CD8-positive, alpha-beta memory T cell (primary cell): ENCODE measurements at regions not wholly inside any gene's neighbourhood (a gene's known extent, or its start where the extent isn't known, plus 50 kb on each side); places are given as distances from the start of the nearest gene placed in this dataset.

Source experiments
- CTCF ChIA-PET: fragments of 350-600 bp; sonication (Branson Sonifier 250); formaldehyde crosslinking; loops from one replicate; lab custom pipeline; 2021; ENCODE audit warnings: antibody characterized with exemption; lab: Charles Lee
- POLR2A ChIA-PET: fragments of 350-600 bp; sonication (Branson Sonifier 250); formaldehyde crosslinking; loops from one replicate; lab custom pipeline; 2021; ENCODE audit warnings: antibody characterized with exemption; lab: Charles Lee
- DNase-seq, 5 donors: peaks; one replicate each; pipeline versions ENCODE4 v3.0.0 to v3.0.0-alpha.2; 2020 to 2022; ENCODE audit warnings: mixed read lengths in 1 of 5
- H3K27ac ChIP-seq: one replicate; pipeline ENCODE4 v1.7.0; 2013; ENCODE audit warnings: low read depth, mild to moderate bottlenecking, low read length, moderate library complexity
- H3K27me3 ChIP-seq: 2 replicates; pipeline ENCODE4 v1.7.0; 2013; ENCODE audit warnings: low read length, mild to moderate bottlenecking; ENCODE audit not compliant: insufficient read depth, poor library complexity, severe bottlenecking
- H3K36me3 ChIP-seq: 2 replicates; pipeline ENCODE4 v1.7.0; 2013; ENCODE audit warnings: mild to moderate bottlenecking, low read length, moderate library complexity; ENCODE audit not compliant: insufficient read depth
- H3K4me1 ChIP-seq: 2 replicates; pipeline ENCODE4 v1.7.0; 2013; ENCODE audit warnings: mild to moderate bottlenecking, low read length, moderate library complexity; ENCODE audit not compliant: insufficient read depth
- H3K4me3 ChIP-seq: 2 replicates; pipeline ENCODE4 v1.7.0; 2013; ENCODE audit warnings: mild to moderate bottlenecking, low read length
- H3K9me3 ChIP-seq: 2 replicates; pipeline ENCODE4 v1.7.0; 2013; ENCODE audit warnings: mild to moderate bottlenecking, low read length
- H3K27ac Mint-ChIP-seq, 8 donors: one replicate each; pipeline ENCODE4 v1.8.0; 2020 to 2021; ENCODE audit warnings: mixed read lengths in 8 of 8, mild to moderate bottlenecking in 6 of 8, inconsistent platforms in 3 of 8, moderate library complexity in 3 of 8
- H3K27me3 Mint-ChIP-seq, 2 donors: one replicate each; pipeline ENCODE4 v1.8.0; 2020 to 2021; ENCODE audit warnings: mixed read lengths in 2 of 2, mild to moderate bottlenecking in 1 of 2, moderate library complexity in 1 of 2
- H3K36me3 Mint-ChIP-seq, 3 donors: one replicate each; pipeline ENCODE4 v1.8.0; 2020 to 2021; ENCODE audit warnings: mixed read lengths in 3 of 3, inconsistent platforms in 1 of 3, mild to moderate bottlenecking in 1 of 3
- H3K4me1 Mint-ChIP-seq, 3 donors: one replicate each; pipeline ENCODE4 v1.8.0; 2020 to 2021; ENCODE audit warnings: mixed read lengths in 3 of 3, inconsistent platforms in 1 of 3, mild to moderate bottlenecking in 1 of 3
- H3K4me3 Mint-ChIP-seq, 7 donors: one replicate each; pipeline ENCODE4 v1.8.0; 2020 to 2021; ENCODE audit warnings: mixed read lengths in 7 of 7, mild to moderate bottlenecking in 6 of 7, moderate library complexity in 4 of 7, inconsistent platforms in 2 of 7
- H3K9me3 Mint-ChIP-seq, 5 donors: one replicate each; pipeline ENCODE4 v1.8.0; 2020 to 2022; ENCODE audit warnings: mixed read lengths in 5 of 5, mild to moderate bottlenecking in 3 of 5, moderate library complexity in 2 of 5, inconsistent platforms in 1 of 5

GRCh38 chr2:183925281-183925680 lies 673.0 kb upstream of the ZNF804A start:
- no peaks in the 10 kb centered on the region for H3K27me3 Mint-ChIP-seq
- ChIA-PET CTCF (no interaction called here), POLR2A (no interaction called here)
- H3K27ac ChIP-seq: no peak overlapping the region
- H3K4me3 ChIP-seq: no peak overlapping the region
- no peaks in the 10 kb centered on the region for H3K4me1 ChIP-seq
- no peaks in the 10 kb centered on the region for H3K36me3 ChIP-seq
- no peak overlapping the region for H3K27ac Mint-ChIP-seq
- H3K36me3 Mint-ChIP-seq: no peaks in the 10 kb centered on the region
- no peak overlapping the region for H3K4me3 Mint-ChIP-seq
- no peaks in the 10 kb centered on the region for H3K4me1 Mint-ChIP-seq
- peaks cover 2 to 21% (median 13%) of the 10 kb centered on the region in 5 donors for H3K9me3 Mint-ChIP-seq
- H3K9me3 ChIP-seq: no peaks in the 10 kb centered on the region
- H3K27me3 ChIP-seq: no peaks in the 10 kb centered on the region
- DNase-seq: no peak

- Histone ChIP-seq H3K27ac (no peak overlapping the region), H3K9me3 (no peaks in the 10 kb centered on the region), H3K36me3 (no peaks in the 10 kb centered on the region), H3K27me3 (no peaks in the 10 kb centered on the region), H3K4me3 (no peak overlapping the region), H3K4me1 (no peaks in the 10 kb centered on the region)
- peaks cover 2 to 17% (median 6%) of the 10 kb centered on the region in 5 donors for H3K9me3 Mint-ChIP-seq
- ChIA-PET CTCF (no interaction called here), POLR2A (no interaction called here)
- no peaks in the 10 kb centered on the region for H3K27me3 Mint-ChIP-seq
- no peak overlapping the region for H3K4me3 Mint-ChIP-seq
- DNase-seq: no peak
- H3K36me3 Mint-ChIP-seq: no peaks in the 10 kb centered on the region
- no peaks in the 10 kb centered on the region for H3K4me1 Mint-ChIP-seq
- no peak overlapping the region for H3K27ac Mint-ChIP-seq
Observed at GRCh38 chr2:183926433-183926832, 671.9 kb upstream of the ZNF804A start.

GRCh38 chr2:183927406-183928325 lies 670.7 kb upstream of the ZNF804A start:
- no peaks in the 10 kb centered on the region for H3K36me3 Mint-ChIP-seq
- CTCF ChIA-PET: no interaction called here

GRCh38 chr2:183935005-183935404 lies 663.3 kb upstream of the ZNF804A start:
- Histone ChIP-seq H3K9me3 (no peaks in the 10 kb centered on the region), H3K4me1 (no peaks in the 10 kb centered on the region), H3K27me3 (no peaks in the 10 kb centered on the region), H3K27ac (no peak overlapping the region), H3K36me3 (no peaks in the 10 kb centered on the region), H3K4me3 (no peak overlapping the region)
- no peaks in the 10 kb centered on the region for H3K36me3 Mint-ChIP-seq
- CTCF ChIA-PET: no interaction called here
- H3K9me3 Mint-ChIP-seq: peaks cover 8 to 36% (median 12%) of the 10 kb centered on the region in 5 donors
- H3K4me3 Mint-ChIP-seq: no peak overlapping the region
- H3K27ac Mint-ChIP-seq: no peak overlapping the region
- POLR2A ChIA-PET: no interaction called here
- DNase-seq: no peak
- H3K4me1 Mint-ChIP-seq: no peaks in the 10 kb centered on the region
- H3K27me3 Mint-ChIP-seq: no peaks in the 10 kb centered on the region

More at GRCh38 chr2:183927406-183928325, 670.7 kb upstream of the ZNF804A start:
- H3K36me3 ChIP-seq: no peaks in the 10 kb centered on the region
- H3K9me3 Mint-ChIP-seq: peaks cover 4 to 17% (median 7%) of the 10 kb centered on the region in 5 donors
- no peaks in the 10 kb centered on the region for H3K4me1 Mint-ChIP-seq
- POLR2A ChIA-PET: no interaction called here
- H3K27me3 Mint-ChIP-seq: no peaks in the 10 kb centered on the region
- no peak overlapping the region for H3K4me3 ChIP-seq
- H3K27ac Mint-ChIP-seq: no peak overlapping the region
- H3K4me3 Mint-ChIP-seq: no peak overlapping the region
- no peaks in the 10 kb centered on the region for H3K27me3 ChIP-seq
- no peak for DNase-seq
- H3K4me1 ChIP-seq: no peaks in the 10 kb centered on the region
- H3K9me3 ChIP-seq: no peaks in the 10 kb centered on the region
- no peak overlapping the region for H3K27ac ChIP-seq

GRCh38 chr2:183937220-183937619 lies 661.1 kb upstream of the ZNF804A start:
- Mint-ChIP-seq H3K4me3 (no peak overlapping the region), H3K36me3 (no peaks in the 10 kb centered on the region), H3K4me1 (no peaks in the 10 kb centered on the region), H3K27ac (no peak overlapping the region), H3K9me3 (peaks cover 8 to 50% (median 12%) of the 10 kb centered on the region in 5 donors), H3K27me3 (no peaks in the 10 kb centered on the region)
- H3K4me3 ChIP-seq: no peak overlapping the region
- no peaks in the 10 kb centered on the region for H3K36me3 ChIP-seq
- ChIA-PET POLR2A (no interaction called here), CTCF (no interaction called here)
- no peaks in the 10 kb centered on the region for H3K27me3 ChIP-seq
- DNase-seq: no peak
- H3K9me3 ChIP-seq: no peaks in the 10 kb centered on the region
- no peaks in the 10 kb centered on the region for H3K4me1 ChIP-seq
- H3K27ac ChIP-seq: no peak overlapping the region

GRCh38 chr2:183946193-183946592 lies 652.1 kb upstream of the ZNF804A start:
- no peaks in the 10 kb centered on the region for H3K4me1 Mint-ChIP-seq

GRCh38 chr2:183948861-183949260 lies 649.5 kb upstream of the ZNF804A start:
- DNase-seq: no peak
- no peak overlapping the region for H3K27ac Mint-ChIP-seq
- Histone ChIP-seq H3K36me3 (no peaks in the 10 kb centered on the region), H3K27me3 (no peaks in the 10 kb centered on the region), H3K27ac (no peak overlapping the region), H3K4me1 (no peaks in the 10 kb centered on the region), H3K9me3 (no peaks in the 10 kb centered on the region), H3K4me3 (no peak overlapping the region)
- POLR2A ChIA-PET: no interaction called here
- no peaks in the 10 kb centered on the region for H3K4me1 Mint-ChIP-seq
- no peaks in the 10 kb centered on the region for H3K27me3 Mint-ChIP-seq
- H3K4me3 Mint-ChIP-seq: no peak overlapping the region
- H3K36me3 Mint-ChIP-seq: no peaks in the 10 kb centered on the region
- CTCF ChIA-PET: no interaction called here
- peaks cover 0 to 11% (median 2%) of the 10 kb centered on the region in 5 donors for H3K9me3 Mint-ChIP-seq

More at GRCh38 chr2:183946193-183946592, 652.1 kb upstream of the ZNF804A start:
- POLR2A ChIA-PET: no interaction called here
- Histone ChIP-seq H3K27me3 (no peaks in the 10 kb centered on the region), H3K4me1 (no peaks in the 10 kb centered on the region), H3K36me3 (no peaks in the 10 kb centered on the region), H3K27ac (no peak overlapping the region), H3K9me3 (no peaks in the 10 kb centered on the region), H3K4me3 (no peak overlapping the region)
- Mint-ChIP-seq H3K4me3 (no peak overlapping the region), H3K36me3 (no peaks in the 10 kb centered on the region), H3K27ac (no peak overlapping the region), H3K9me3 (peaks cover 2 to 16% (median 4%) of the 10 kb centered on the region in 5 donors), H3K27me3 (no peaks in the 10 kb centered on the region)
- CTCF ChIA-PET: no interaction called here
- DNase-seq: no peak

- Histone ChIP-seq H3K27ac (no peak overlapping the region), H3K4me3 (no peak overlapping the region), H3K27me3 (no peaks in the 10 kb centered on the region), H3K9me3 (no peaks in the 10 kb centered on the region), H3K4me1 (no peaks in the 10 kb centered on the region), H3K36me3 (no peaks in the 10 kb centered on the region)
- peaks cover 2 to 23% (median 3%) of the 10 kb centered on the region in 5 donors for H3K9me3 Mint-ChIP-seq
- H3K36me3 Mint-ChIP-seq: no peaks in the 10 kb centered on the region
- CTCF ChIA-PET: no interaction called here
- H3K4me3 Mint-ChIP-seq: no peak overlapping the region
- POLR2A ChIA-PET: no interaction called here
- DNase-seq: no peak
- no peaks in the 10 kb centered on the region for H3K4me1 Mint-ChIP-seq
- H3K27me3 Mint-ChIP-seq: no peaks in the 10 kb centered on the region
- H3K27ac Mint-ChIP-seq: no peak overlapping the region
Observed at GRCh38 chr2:183950673-183951072, 647.7 kb upstream of the ZNF804A start.
